ENCODE measurements at regions not wholly inside any gene's neighbourhood (a gene's known extent, or its start where the extent isn't known, plus 50 kb on each side); places are given as distances from the start of the nearest gene placed in this dataset.

DNA sequence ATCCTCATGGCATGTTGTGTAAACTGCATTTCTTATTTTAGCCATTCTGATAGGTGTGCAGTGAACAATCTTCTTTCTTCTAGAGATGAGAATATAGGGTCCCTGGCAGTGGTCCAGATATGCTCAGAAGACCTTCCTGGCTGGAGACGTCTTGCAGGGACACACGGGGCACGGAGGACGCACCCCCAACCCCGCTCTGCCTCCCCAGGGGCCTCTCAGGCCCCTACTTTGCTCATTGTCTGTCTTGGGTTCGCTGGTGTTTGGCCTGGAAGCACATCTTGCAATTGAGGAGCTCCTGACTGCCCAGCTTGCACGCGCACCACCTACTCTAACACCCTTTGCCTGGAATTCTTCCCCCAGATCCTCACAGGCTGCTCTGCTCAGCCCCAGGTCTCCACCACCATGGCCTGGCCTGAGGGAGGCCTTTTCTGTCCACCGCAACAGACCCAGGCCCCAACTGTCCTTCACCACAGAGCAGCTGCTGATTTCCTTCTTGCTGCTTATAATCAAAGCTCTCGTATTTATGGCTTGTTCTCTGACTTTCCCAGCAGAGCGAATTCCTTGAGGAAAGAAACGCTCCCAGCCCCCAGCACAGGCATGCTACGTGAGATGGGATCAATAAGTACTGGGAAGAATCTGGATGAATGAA lies 295.9 kb upstream of the HDAC4 start:
- H3K27ac ChIP-seq (ENCODE audit: control insufficient read depth, insufficient read depth) = no peak overlapping the region
- 24% methylated on average over 13 of the region's 13 CpGs for WGBS (ENCODE audit: insufficient coverage, insufficient replicate concordance, low lambda C conversion rate, missing lambda C conversion rate)
- H3K4me2 ChIP-seq (ENCODE audit: control insufficient read depth, insufficient read depth) = no peak overlapping the region
- ChIA-PET SMC1A (ENCODE audit: uncharacterized antibody, unreplicated experiment) (no interaction called here), CTCF (no interaction called here), POLR2A (no interaction called here), RAD21 (ENCODE audit: unreplicated experiment) (no interaction called here)
- ATAC-seq = no peak
- no peaks in the 10 kb centered on the region for H3K79me2 ChIP-seq (ENCODE audit: control insufficient read depth, insufficient read depth, low read length)
- TF ChIP-seq NFYB (IDR thresholded peaks at IDR 0.05; ENCODE audit: insufficient read depth, low read depth, low read length) (no peak), POLR2AphosphoS5 (IDR thresholded peaks at IDR 0.05; ENCODE audit: low read length) (no peak), ETV6 (conservative IDR thresholded peaks at IDR 0.05 in 1 of 2, IDR thresholded peaks at IDR 0.05 in 1 of 2; ENCODE audit: borderline replicate concordance in 1 of 2, low read depth in 1 of 2) (no peak), BRCA1 (IDR thresholded peaks at IDR 0.05; ENCODE audit: low read depth, low read length) (no peak), ESRRA (IDR thresholded peaks at IDR 0.05; ENCODE audit: low read length) (no peak), NBN (IDR thresholded peaks at IDR 0.05) (no peak), KLF5 (IDR thresholded peaks at IDR 0.05; ENCODE audit: partially characterized antibody) (no peak), RCOR1 (conservative IDR thresholded peaks at IDR 0.05; ENCODE audit: low read depth, low read length) (no peak), MAX (IDR thresholded peaks at IDR 0.05; ENCODE audit: low read depth, low read length) (no peak), TCF12 (IDR thresholded peaks at IDR 0.05; ENCODE audit: low read depth, low read length) (no peak), IRF4 (IDR thresholded peaks at IDR 0.05; ENCODE audit: low read depth, low read length) (no peak), HDAC2 (IDR thresholded peaks at IDR 0.05) (no peak), RAD51 (IDR thresholded peaks at IDR 0.05) (no peak), PML (IDR thresholded peaks at IDR 0.05; ENCODE audit: low read length) (no peak), FOXK2 (IDR thresholded peaks at IDR 0.05) (no peak)
- TF ChIP-seq, protein P1, sequence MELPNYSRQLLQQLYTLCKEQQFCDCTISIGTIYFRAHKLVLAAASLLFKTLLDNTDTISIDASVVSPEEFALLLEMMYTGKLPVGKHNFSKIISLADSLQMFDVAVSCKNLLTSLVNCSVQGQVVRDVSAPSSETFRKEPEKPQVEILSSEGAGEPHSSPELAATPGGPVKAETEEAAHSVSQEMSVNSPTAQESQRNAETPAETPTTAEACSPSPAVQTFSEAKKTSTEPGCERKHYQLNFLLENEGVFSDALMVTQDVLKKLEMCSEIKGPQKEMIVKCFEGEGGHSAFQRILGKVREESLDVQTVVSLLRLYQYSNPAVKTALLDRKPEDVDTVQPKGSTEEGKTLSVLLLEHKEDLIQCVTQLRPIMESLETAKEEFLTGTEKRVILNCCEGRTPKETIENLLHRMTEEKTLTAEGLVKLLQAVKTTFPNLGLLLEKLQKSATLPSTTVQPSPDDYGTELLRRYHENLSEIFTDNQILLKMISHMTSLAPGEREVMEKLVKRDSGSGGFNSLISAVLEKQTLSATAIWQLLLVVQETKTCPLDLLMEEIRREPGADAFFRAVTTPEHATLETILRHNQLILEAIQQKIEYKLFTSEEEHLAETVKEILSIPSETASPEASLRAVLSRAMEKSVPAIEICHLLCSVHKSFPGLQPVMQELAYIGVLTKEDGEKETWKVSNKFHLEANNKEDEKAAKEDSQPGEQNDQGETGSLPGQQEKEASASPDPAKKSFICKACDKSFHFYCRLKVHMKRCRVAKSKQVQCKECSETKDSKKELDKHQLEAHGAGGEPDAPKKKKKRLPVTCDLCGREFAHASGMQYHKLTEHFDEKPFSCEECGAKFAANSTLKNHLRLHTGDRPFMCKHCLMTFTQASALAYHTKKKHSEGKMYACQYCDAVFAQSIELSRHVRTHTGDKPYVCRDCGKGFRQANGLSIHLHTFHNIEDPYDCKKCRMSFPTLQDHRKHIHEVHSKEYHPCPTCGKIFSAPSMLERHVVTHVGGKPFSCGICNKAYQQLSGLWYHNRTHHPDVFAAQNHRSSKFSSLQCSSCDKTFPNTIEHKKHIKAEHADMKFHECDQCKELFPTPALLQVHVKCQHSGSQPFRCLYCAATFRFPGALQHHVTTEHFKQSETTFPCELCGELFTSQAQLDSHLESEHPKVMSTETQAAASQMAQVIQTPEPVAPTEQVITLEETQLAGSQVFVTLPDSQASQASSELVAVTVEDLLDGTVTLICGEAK (IDR thresholded peaks at IDR 0.05; ENCODE audit: borderline replicate concordance) = no peak
- TF ChIP-seq, protein P2, sequence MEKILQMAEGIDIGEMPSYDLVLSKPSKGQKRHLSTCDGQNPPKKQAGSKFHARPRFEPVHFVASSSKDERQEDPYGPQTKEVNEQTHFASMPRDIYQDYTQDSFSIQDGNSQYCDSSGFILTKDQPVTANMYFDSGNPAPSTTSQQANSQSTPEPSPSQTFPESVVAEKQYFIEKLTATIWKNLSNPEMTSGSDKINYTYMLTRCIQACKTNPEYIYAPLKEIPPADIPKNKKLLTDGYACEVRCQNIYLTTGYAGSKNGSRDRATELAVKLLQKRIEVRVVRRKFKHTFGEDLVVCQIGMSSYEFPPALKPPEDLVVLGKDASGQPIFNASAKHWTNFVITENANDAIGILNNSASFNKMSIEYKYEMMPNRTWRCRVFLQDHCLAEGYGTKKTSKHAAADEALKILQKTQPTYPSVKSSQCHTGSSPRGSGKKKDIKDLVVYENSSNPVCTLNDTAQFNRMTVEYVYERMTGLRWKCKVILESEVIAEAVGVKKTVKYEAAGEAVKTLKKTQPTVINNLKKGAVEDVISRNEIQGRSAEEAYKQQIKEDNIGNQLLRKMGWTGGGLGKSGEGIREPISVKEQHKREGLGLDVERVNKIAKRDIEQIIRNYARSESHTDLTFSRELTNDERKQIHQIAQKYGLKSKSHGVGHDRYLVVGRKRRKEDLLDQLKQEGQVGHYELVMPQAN (conservative IDR thresholded peaks at IDR 0.05) = no peak
- H2AFZ ChIP-seq (ENCODE audit: control insufficient read depth, low read depth, low read length) = no peak overlapping the region
- no peak for FAIRE-seq
- H3K36me3 ChIP-seq (ENCODE audit: control insufficient read depth in 2 of 2, insufficient read depth in 2 of 2, low read length in 1 of 2) = no peaks in the 10 kb centered on the region
- H3K4me1 ChIP-seq (ENCODE audit: control insufficient read depth, insufficient read depth, low read length) = no peaks in the 10 kb centered on the region
- no peaks in the 10 kb centered on the region for H4K20me1 ChIP-seq (ENCODE audit: control insufficient read depth, insufficient read depth)
- in situ Hi-C loops (cut with MboI) = no loop called here
- BruUV-seq (replicated peaks) = no TSS peak
- intact Hi-C loops (cut with micrococcal nuclease; ENCODE audit: unreplicated experiment) = no loop called here
- no peaks in the 10 kb centered on the region for H3K27me3 ChIP-seq (replicated peaks in 1 of 2; ENCODE audit: control insufficient read depth in 2 of 2, insufficient read depth in 2 of 2, low read length in 1 of 2)
- H3K9ac ChIP-seq (ENCODE audit: control insufficient read depth, insufficient read depth, low read length) = no peak overlapping the region
- DNase-seq (ENCODE audit: low read depth, low spot score) = no peak
- no peaks in the 10 kb centered on the region for H3K9me3 ChIP-seq (replicated peaks; ENCODE audit: control insufficient read depth, insufficient read depth, low read length)
- H3K4me3 ChIP-seq = no peak overlapping the region

Measured in GM12878 (cell line).